HG02840 (cell line): ENCODE measurements at regions not wholly inside any gene's neighbourhood (a gene's known extent, or its start where the extent isn't known, plus 50 kb on each side); places are given as distances from the start of the nearest gene placed in this dataset.
"Not testable (repeated sequence)": the region's sequence is repeated elsewhere in the genome, so short reads cannot be mapped to it uniquely, and the experiment has no call there.

Source experiments
- ATAC-seq: cut with Tn5 transposase; IDR thresholded peaks from one replicate; pipeline ENCODE4 v1.9.1; 2021; ENCODE audit warnings: mild to moderate bottlenecking, moderate library complexity, moderate number of reproducible peaks; ENCODE audit not compliant: unreplicated experiment, low FRiP score

DNA sequence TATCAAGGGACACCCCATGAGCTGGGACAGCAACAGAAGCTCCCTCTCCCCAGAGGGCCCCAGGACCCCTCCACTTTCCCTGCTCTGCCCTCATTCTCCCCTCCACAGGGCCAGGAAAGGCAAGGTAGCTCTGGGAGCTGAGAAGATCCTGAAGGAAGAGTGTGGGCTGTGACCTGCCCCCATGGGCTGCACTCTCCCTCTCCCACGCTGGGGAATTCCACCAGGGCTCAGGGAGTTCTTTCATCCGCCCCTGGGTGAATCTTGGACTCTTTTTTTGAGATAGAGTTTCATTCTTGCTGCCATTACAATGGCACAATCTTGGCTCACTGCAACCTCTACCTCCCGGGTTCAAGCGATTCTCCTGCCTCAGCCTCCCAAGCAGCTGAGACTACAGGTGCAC, 73.8 kb downstream of the C9orf50 start:
- ATAC-seq = no peak

DNA sequence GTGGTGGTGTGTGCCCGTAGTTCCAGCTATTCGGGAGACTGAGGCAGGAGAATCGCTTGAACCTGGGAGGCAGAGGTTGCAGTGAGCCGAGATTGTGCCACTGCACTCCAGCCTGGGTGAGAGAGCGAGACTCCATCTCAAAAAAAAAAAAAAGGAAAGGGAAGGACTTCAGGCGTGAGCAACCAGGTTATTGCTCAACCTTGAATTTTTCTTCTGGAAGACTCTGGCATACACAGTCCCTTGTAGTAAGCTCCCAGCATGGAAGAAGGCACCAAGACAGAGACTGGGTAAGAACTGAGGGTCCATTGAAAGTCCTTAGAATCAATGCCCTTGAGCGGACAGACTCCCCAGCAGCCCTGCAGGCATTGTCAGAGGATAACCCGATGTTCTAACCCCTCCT, 75.0 kb downstream of the C9orf50 start:
- ATAC-seq = not testable (repeated sequence)

DNA sequence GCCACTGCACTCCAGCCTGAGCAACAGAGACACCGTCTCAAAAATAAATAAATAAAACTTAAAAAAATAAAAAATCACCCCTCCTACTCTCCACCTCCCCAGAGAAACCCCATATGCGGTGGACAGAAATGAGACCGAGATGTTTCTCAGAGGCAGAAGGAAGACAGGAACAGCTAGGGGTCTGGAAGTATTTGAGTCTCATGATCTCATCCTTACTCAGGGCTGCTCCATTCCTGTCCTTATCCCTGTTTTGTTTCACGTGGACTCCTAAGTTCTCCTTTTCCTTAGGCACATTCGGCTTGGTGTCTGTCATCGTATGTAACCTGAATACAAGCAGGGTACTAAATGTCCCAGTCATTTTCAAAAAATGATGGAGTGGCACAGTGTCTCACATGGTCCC, 76.1 kb downstream of the C9orf50 start:
- no peak for ATAC-seq

DNA sequence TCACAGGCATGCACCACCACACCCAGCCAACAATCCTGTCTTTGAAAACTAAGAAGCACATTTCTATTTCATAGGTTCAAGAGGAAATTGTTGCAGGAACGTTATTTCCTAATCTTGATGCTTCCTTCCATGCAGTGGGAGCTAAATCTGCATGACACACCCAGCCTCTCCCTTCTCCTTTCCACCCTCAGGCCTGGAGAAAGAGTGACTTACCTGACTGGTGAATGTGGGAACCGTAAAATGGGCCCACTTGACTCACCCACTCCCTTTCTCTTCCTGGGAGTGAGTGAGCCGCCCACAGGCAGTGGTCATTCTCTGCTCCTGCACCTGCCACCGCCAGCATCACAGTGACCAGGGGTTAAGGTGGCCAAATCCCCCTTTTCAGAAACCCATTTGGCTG, 78.2 kb downstream of the C9orf50 start:
- ATAC-seq = no peak

DNA sequence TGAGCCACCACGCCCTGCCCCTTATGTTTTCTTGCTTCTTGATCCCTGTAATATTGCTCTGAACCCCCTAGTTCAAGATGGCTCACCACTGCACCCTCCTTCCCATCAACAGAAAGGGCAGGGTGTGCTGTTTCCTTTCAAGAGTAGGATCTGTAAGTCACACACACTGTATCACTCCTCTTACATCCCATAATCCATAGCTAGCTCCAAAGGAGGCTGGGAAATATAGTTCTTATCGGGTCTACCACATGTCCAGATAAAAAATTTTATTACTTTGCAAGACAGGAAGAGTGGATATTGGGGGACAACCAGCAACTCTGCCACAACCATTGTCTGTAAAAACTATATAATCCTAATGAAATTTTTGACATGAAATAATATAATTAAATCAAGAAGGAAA, 79.6 kb downstream of the C9orf50 start:
- no peak for ATAC-seq

DNA sequence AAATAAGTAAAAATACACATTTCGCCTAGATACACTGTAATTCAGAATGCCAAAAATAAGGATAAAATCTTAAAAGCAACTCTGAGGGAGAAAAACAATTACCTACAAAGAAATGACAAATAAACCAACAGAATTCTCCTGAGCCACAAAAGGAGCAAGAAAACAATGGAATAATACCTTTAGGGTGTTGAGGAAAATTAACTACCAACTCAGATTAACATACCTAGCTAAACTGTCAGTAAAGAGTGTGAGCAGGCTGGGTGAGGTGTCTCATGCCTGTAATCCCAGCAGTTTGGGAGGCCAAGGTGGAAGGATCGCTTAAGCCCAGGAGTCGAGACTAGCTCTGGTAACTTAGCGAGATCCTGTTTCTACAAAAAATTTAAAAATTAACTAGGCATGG, 81.5 kb downstream of the C9orf50 start:
- no peak for ATAC-seq

DNA sequence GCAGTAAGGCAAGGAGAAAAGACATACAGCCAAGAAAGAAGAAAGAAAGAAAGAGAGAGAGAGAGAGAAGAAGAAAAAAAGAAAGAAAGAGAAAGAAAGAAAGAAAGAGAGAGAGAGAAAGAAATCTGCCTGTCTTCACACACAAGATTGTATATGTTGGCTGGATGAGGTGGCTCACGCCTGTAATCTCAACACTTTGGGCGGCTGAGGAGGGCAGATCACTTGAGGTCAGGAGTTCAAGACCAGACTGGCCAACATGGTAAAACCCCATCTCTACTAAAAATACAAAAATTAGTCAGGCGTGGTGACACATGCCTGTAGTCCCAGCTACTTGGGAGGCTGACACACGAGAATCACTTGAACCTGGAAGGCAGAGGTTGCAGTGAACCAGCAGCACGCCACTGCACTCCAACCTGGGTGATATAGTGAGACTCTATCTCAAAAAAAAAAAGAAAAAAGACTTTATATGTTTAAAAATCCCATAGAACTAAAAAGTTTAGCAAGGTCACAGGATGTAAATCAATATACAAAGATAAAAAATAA, 89.0 kb downstream of the C9orf50 start:
- ATAC-seq = not testable (repeated sequence)

DNA sequence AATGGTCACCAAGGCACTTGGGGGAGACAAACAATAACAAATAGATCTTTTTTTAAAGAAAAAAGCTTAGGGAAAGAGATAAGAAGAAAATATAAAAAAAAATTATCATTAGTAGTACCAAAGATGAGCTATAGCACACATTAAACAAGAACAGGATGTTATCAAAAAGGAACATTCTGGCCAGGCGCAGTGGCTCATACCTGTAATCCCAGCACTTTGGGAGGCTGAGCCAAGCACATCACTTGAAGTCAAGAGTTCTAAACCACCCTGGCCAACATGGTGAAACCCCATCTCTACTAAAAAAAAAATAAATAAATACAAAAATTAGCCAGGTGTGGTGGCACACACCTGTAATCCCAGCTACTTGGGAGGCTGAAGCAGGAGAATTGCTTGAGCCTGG, 92.9 kb downstream of the C9orf50 start:
- ATAC-seq = not testable (repeated sequence)

DNA sequence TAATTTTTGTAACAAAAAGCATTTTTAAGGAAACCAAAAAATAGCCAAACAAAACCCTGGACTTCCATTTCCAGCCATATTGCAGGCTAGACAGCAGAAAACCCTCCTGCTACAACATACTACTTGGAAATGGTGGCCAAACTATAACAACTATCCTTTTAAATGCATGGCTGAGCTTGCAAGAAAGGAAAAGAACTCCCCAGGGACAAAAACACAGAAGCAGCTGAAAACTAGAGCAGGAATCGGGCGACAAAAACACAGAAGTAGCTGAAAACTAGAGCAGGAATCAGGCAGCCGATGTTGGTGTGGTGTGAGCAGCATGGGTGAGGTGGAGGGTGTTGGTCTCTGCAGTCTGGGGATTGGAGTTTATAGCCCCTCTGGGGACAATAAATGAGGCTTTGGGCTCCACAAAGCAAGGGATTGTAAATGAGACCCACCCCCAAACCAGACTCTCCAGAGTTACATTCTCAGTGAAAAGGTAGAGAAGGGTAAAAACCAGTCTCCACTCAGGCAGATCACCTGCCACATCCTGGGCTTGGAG, 95.2 kb downstream of the C9orf50 start:
- ATAC-seq = no peak

DNA sequence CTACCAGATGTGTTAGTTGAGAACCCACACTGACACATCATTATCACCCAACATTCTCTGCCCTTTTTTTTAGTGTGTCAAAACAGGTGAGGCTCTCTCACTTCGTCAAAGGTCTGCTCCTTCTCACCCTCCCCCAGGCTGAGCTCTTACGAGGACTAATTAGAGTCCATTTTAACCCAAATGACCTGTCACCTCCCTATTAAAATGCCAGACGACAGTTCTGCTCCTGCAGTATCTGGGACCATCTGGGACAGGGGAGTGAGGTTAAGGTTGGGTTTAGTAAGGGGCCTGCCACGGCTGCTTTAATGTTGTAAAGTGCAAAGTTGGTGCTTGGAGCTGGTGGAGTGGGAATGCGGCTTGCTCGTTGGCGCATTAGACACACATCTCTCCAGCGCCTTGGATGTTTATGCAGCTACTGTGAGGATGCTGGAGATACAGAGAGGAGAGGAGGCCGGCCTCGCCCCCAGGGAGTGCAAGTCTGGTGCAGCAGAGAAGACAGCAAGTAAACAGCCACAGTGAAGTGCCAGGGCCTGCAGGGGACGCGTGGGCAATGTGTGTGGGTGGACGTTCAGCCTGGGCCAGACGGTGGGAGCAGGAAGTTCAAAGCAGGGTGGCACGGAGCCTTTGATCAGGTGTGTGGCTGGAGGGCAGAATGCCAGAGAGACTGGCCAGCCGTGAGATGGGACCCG, 96.2 kb downstream of the C9orf50 start:
- ATAC-seq = no peak

DNA sequence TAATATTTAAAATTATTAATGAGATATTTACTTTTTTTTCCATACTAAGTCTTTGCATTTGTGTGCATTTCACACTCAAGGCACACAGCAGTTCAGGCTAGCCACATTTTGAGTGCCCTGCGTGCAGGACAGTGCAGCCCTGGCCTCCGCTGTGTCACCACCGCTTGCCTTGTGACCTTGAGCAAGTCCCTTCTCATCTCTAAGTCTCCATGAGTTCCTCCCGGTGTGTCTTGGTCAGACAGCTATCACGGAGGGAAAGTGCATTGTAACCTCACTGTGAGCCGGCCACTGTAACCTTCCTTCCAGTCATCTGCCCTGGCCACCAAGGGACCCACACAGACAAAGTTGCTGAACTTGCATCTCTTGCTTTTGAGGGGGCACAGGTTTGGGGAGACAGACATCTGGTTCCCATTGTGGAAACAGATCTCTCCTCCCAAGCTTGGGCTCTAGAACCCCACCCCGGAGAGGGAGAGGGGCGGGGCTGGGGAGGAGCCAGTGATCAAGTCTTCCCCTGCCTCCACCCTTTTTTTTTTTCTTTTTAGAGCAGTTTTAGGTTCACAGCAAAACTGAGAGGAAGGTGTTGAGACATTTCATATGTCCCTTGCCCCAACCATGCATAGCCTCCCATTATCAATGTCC, 96.8 kb downstream of the C9orf50 start:
- ATAC-seq = no peak

DNA sequence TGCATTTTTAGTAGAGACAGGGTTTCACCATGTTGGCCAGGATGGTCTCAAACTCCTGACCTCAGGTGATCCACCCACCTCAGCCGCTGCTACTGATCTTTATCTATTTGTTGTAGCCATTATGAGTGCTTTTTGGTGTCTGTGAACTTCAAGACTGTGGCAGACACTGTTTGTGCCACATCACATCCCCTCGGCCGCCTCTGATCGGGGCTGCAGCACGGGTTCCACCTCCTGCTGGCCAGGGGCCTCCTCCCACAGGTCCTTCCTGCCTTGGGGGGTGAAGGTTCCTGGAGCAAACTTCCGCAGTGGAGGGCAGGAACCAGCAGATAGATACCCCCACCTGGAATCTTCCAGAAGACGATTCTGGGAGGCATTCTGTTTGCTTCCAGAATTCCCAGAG, 98.5 kb downstream of the C9orf50 start:
- ATAC-seq = no peak

DNA sequence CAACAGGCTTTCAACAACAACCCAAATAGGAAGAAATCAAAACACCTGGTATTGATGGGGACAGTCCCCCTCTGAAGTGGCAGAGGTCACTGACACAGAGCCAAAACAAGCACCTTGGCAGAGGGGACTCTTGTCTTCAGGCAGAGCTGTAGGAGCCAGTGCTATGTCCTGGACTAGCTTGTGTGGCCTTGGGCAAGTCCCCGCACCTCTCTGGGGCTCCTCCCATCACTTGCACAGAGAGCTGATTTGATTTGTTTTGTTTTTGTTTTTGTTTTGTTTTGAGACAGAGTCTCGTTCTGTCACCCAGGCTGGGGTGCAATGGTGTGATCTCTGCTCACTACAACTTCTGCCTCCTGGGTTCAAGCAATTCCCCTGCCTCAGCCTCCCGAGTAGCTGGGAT, 100.8 kb downstream of the C9orf50 start:
- no peak for ATAC-seq

DNA sequence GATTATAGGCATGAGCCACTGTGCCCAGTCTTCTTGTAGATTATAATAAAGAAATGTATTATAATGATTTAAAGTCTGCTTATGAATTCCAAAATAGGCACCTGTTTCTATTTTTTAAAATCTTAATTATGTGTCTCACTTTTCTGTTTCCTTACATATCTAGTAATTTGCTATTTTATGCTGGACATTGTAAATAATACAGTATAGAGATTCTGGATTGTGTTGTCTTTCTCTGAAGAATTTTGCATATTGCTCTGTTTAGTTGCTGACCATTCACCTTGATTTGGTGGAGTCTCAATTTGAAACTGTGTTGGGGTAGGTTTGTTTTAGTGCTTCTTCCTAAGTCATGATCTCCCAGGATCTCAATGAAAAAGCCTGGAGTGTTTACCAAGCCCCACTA, 102.8 kb downstream of the C9orf50 start:
- no peak for ATAC-seq

DNA sequence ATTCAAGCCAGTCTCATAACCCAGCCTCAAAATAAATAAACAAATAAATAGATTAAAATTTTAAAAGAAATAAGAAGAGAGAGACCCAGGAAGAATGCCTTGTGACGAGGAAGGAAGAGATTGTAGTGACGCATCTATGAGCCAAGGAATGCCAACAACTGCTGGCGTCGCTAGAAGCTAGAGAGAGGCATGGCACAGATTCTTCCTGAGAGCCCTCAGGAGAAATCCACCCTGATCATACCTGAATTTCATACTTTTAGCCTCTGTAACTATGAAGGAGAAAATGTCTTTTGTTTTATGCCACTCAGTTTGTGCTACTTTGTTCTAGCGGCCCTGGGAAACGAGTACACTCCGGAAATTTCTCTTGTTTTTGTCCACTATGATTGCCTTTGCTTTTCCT, 103.9 kb downstream of the C9orf50 start:
- no peak for ATAC-seq

DNA sequence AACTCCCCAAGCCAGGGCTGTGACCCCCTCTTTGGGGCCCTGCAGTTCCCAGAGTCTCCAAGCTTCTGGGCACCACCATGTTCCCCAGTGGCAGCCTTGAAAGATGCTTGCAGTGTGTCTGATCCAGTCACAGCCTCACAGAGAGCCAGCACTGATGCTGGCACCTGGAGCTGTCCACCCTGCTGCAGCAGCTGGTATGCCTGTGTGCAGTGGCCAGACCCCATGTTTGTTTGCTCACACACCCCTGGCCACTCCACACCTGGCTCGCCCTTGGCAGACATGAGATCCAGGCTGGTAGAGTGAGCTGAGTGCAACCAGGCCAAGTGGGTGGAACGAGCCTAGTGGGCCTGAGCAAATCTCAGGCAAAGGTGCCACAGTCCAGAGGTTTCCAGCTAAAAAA, 106.0 kb downstream of the C9orf50 start:
- no peak for ATAC-seq

DNA sequence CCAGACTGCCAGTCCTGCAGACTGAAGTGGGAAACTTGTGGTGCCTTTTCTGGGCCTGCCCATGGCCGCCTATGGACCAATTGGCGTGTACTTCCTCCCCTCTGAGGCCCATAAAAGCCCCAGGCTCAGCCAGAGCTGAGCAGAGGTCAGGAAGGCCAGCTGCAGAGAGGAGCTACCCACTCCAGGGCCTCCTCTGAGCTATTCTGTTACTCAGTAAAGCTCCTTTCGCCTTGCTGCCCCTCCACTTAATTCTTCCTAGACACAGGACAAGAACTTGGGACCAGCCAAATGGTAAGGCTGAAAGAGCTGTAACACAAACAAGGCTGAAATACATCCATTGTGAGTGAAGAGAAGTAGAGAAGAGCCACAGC, 106.4 kb downstream of the C9orf50 start:
- no peak for ATAC-seq

DNA sequence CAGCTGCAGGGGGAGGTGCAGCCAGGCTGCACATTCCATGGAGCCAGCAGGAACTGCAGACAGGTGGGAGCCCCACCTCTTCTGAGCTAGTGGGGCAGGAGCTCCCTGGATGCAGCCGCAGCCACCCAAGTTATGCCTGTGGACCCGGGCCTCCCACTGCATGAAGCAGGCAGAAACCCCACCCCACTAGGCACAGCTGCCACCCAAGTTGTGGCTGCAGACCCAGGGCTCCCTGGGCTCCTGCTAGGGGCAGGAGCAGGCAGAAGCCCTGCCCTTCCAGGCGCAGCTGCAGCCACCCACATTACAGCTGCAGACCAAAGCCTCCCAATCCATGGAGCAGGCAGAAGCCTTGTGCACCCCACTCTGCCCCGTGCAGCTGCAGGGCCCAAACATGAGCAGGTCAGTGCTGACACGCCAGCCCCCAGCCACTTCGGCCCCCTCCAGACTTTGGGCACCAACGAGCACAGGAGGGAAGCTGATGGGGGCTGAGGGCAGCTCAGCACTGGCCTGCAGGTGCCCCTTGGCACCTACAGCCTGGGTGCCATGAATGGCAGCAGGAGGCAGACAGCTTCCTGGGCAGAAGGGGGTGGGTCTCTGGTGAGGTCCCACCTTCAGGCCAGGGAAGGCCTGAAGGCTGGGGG, 106.9 kb downstream of the C9orf50 start:
- no peak for ATAC-seq

DNA sequence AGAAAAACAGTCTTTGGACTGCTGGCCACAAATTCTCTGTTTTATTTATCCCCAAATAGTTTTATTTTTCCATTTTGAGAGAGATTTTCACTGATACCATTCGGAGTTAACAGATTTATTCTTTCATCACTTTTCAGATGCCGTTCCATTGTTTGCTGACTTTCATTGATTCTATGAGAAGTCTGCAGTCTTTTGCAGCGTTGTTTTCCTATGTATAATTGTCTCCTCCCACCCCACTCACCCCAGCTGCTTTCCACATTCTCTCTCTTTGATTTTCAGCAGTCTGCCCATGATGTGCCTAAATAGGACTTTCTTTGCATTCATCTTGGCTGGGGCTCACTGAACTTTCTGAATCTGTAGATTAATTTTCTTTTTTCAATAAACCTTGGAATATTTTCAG, 107.6 kb downstream of the C9orf50 start:
- ATAC-seq = no peak

DNA sequence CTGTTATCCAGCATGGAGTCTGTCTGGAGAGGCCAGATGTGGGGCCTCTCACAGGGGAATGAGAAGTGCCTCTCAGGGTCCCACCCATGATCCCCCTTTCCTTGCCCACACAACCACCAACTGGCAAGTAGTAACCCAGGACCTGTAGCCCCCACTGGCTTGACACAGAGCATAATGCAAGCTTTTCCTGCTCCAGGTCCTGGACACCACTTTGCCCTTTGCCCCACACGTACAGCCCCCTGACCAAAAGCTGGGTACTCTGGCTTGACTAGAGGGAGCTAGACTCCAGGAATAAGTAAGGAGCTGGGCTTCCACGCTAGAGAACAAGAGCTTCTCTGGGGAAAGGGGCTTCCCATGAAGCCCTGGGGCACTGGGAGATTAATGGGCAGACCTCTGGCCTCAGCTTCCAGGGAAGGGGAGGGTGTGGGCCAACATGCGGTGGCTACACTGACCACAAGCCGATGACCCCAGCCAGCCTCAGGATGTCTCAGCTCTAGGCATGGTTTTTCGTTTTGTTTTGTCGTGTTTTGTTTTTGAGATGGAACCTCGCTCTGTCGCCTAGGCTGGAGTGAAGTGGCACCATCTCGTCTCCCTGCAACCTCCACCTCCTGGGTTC, 109.5 kb downstream of the C9orf50 start:
- ATAC-seq = no peak

DNA sequence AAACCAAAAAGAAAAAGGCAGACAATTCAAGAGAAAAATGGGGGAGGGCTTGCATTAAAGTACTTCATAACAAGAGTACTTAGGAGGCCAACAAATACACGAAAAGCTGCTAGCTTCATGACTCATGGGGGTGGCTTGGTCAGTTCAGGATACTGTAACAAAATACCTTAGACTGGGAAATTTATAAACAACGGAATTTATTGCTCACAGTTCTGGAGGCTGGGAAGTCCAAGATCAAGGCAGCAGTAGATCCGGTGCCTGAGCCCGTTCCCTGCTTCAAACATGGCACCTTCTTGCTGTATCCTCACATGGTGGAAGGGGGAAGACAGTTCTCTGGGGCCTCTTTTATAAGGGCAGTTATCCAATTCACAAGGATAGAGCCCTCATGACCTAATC, 111.4 kb downstream of the C9orf50 start:
- ATAC-seq = no peak
